ENCODE measurements at regions not wholly inside any gene's neighbourhood (a gene's known extent, or its start where the extent isn't known, plus 50 kb on each side); places are given as distances from the start of the nearest gene placed in this dataset.

DNA sequence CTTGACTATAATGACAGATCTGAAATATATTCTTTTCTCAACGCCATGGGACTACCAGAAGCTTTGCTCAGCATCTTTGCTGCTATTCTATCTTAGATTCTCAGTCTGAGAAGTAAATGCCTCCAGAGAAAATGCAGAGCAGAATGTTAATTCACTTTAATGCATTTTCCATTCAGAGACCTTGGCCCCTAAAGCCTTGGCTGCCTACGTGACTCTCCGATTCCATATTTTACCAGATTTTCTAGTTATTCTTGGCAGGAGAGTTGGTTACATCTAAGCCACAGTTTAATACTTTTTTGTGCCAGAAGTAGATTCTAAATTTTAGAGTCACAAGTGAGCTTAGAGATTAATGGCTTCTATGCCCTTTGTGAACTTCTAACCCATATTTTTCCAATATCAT is 837.1 kb upstream of the POU3F3 start:
- TF ChIP-seq POLR2A (IDR thresholded peaks at IDR 0.05), result no peak
- TF ChIP-seq, protein P1, sequence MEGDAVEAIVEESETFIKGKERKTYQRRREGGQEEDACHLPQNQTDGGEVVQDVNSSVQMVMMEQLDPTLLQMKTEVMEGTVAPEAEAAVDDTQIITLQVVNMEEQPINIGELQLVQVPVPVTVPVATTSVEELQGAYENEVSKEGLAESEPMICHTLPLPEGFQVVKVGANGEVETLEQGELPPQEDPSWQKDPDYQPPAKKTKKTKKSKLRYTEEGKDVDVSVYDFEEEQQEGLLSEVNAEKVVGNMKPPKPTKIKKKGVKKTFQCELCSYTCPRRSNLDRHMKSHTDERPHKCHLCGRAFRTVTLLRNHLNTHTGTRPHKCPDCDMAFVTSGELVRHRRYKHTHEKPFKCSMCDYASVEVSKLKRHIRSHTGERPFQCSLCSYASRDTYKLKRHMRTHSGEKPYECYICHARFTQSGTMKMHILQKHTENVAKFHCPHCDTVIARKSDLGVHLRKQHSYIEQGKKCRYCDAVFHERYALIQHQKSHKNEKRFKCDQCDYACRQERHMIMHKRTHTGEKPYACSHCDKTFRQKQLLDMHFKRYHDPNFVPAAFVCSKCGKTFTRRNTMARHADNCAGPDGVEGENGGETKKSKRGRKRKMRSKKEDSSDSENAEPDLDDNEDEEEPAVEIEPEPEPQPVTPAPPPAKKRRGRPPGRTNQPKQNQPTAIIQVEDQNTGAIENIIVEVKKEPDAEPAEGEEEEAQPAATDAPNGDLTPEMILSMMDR (IDR thresholded peaks at IDR 0.05), result no peak
